NCI-H2171 treated with DMSO at 0.1 percent for 48 hours (cell line): ENCODE measurements at regions not wholly inside any gene's neighbourhood (a gene's known extent, or its start where the extent isn't known, plus 50 kb on each side); places are given as distances from the start of the nearest gene placed in this dataset.

Experiments used
- DNase-seq: peaks from one replicate; lab custom pipeline; 2025; lab: John Stamatoyannopoulos, UW

DNA sequence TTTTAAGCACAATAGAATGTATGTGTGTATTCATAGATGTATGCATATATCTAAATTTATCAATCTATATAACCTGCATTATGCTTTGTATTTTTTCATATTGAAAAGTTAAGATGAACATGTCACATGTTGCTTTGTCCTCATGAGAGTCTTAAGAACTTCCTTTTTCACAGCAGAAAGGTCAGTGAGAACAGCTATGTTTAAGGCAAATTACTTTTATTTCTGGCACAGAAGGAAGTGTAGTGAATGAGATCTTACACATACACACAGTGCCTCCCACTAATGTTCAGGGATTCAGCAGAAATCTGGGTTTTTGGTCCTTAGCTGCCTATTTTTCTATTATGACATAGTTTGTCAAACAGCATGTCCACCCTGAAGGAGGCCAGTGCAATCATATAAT lies 134.8 kb downstream of the TMEM26 start:
- DNase-seq = no peak

DNA sequence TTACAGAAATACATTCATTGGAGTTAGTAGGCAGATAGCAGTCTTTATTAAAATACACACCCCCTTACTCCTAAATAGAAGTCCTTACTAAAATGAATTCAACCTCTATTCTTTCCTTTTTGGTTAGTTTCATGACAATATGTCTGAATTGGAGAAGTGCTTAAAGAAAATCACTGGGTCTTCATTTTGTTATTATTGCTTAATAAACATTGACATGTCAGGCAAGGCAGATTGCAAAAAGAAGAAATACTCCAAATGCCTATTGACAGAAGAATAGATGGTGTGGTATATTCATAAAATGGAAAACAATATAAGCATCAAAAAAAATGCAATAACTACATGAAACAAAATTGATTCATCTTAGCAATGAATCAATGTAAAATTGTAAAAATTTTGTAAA lies 135.5 kb downstream of the TMEM26 start:
- no peak for DNase-seq

DNA sequence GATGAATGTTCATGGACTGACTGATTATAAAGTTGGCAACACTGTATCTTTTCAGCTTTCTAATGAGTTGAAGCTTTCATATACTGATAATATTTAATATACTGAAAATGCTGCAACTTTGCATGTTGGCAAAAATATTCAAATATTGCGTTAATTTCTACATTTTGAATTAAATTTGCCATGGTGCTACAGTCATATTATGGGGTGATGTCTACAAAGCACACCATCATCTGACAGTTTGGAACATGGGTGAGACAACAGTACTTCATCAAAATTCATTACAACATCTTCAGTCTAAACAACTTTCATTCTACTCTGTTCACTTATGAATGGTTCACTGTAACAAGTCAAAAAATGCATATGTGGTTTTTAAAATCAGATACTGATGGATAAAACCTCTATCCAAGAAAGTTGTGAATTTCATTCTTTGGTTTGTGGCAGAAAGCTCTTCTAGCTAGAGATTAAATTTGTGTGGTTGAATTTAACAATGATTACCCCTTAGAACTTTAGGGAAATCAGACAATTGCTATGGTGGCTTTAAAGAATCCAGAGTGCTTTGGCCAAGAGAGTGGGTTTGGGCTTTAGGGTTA lies 136.4 kb downstream of the TMEM26 start:
- no peak for DNase-seq

DNA sequence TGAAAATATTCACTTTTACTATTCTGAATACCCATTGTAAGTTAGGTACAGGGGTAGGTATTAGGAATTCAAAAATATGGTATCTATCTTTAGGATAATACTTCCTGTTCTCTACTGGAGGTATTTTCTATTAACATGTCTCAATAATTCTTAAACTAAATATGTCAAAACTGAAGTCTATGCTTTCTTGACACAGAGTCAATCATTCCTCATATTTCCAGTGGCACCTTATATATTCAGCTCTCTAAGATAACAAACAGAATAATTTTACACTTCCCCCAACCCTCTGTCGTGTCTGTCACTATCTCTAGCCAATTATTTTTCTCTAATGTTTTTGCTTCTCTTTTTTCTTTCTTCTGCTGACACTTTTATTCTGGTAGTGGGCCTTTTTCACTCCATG lies 138.9 kb downstream of the TMEM26 start:
- no peak for DNase-seq

DNA sequence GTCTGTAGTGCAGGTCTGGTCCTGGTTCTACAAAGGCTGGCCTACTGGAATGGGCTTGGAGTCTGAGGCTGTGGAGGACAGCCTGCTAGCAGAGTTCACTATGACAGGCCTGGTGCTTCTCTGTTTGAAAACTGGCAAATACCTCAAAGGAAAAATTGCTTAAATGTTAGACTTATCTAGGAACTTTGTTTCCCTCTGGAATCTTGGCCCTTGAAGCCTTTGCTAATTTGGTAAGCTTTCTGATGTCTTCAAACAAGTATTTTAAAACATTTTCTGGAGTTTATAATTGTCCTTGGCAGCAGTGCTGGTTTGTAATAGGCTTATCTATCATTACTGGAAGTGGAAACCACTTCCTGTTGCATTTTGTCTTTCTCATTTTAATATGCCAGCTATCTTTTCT lies 139.7 kb downstream of the TMEM26 start:
- DNase-seq = no peak

DNA sequence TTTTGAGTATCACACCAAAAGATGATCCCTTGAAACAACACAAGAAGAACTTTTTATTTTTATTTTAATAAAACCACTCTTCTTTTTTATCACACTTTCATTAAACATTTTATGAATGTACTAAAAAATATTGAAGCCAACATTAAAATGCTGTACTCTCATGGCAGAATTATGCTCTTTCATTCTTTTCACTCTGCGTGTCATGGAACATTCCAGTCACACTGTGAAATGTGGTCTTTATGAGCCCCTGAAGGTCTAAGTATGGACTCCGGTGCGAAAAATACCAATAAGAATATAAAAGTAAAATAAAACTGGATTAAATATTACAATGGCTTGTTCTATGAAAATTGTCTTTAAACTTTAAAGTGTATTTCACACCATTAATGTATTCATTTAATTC lies 148.4 kb downstream of the TMEM26 start:
- no peak for DNase-seq

DNA sequence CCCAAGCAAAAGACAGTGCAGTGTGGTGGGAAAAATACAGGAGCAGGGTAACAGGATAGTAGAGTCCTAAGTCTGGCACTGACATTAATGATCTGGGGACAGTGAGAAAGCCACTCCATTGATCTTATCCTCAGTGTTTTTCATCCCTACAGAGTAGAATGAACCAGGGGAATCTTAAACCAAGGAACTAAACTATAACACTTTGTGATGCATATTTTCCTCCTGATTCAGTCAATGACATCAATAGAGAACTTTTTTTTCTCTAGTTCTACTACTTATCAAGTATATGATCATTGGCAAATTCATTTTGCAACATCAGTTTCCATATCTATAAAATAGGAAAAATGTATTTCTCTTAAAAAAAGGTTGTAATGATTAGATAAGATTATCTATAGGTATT lies 151.1 kb downstream of the TMEM26 start:
- no peak for DNase-seq

DNA sequence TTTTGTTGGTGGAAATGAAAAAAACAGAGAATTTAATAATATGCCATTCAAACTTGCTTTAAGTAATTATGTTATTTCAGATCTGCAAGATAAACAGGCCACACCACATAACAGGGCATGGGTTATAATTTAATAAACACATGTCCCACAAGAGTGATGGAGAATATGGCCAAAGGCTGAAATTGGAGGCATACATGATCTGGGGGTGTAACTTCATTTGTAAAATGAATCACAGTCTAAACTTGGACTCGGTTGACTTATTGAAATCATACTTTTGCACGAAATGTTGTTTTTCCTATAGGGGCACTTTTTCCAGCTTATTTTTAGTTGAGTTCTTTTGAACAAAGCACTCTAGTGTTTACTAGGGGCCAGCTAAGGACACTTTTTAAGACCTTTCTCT lies 151.6 kb downstream of the TMEM26 start:
- no peak for DNase-seq

DNA sequence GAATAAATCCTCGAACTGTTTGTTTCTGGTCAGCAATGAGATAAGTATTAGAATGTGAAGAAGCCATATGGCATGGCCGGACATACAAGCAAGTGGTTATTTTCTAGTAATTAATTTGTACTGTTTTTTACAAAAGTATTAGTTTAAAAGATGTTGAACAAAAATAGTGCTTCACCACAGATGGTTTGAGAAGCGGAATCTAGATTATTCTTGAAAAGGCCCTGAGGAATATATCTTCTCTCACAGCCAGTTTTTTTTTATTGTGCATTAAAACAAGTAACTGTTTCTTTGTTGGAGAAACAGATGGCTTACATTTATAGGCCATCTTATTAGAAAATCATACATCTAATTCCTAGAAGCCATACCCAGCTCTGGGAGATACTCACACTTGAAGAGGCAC lies 153.3 kb downstream of the TMEM26 start:
- DNase-seq = no peak

DNA sequence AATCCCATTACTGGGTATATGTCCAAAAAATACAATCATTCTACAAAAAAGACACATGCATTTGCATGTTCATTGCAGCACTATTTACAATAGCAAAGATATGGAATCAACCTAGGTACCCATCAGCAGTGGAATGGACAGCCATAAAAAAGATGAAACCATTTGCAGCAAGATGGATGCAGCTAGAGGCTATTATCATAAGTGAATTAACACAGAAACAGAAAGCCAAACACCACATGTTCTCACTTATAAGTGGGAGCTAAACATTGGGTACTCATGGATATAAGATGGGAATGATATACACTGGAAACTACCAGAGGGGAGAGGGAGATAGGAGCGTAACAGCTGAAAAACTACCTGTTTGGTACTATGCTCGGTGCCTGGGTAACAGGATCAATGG lies 154.0 kb downstream of the TMEM26 start:
- no peak for DNase-seq

DNA sequence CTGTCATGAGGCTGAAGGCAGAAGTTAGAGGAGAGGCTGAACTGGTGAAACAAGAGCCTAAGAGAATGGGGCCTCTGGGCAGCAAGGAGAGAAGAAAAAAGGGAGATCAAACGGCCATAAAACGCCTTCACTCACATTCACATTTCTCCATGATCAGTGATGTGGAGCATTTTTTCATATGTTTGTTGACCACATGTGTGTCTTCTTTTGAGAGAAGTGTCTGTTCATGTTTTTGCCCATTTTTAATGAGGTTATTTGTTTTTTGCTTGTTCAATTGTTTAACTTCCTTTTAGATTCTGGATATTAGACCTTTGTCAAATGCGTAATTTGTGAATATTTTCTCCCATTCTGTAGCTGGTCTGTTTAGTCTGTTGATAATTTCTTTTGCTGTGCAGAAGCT lies 155.0 kb downstream of the TMEM26 start:
- DNase-seq = no peak

DNA sequence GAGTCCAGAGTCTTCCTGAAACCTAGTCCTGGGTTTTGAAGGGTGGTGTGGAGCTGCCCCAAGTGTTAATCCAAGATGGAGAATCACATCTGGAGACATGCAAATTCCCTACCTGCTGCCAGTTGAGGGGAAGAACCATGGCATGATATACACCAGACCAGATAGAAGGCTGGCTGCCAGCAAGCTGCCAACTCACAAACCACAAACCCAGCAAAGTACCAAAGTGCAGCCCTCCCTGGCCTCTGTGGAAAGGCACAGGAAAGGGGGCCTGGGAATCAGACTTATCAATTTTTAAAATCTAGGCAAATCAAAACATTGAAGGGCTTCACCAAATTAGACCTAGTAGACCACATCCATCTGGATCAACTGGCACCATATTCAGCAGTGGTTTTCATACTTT lies 157.0 kb downstream of the TMEM26 start:
- DNase-seq = no peak

DNA sequence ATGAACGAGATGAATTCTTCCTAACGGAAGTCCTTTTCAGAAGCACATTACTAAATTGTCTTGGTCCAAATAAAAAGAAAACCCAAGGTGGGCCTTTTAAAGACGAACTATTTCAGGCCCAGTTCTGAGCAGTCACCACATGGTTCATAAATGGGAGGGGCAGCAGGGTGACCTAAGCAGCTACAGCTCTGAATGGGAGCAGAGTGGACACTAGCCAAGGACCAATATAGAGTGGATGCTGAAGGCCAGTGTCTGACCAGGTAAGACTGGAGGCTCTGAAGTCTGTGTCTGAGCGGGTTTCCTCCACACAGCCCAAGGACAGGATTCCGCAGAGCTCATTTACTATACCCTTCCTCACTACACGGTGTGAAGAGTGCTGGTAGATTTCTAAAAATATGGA lies 159.1 kb downstream of the TMEM26 start:
- DNase-seq = no peak

DNA sequence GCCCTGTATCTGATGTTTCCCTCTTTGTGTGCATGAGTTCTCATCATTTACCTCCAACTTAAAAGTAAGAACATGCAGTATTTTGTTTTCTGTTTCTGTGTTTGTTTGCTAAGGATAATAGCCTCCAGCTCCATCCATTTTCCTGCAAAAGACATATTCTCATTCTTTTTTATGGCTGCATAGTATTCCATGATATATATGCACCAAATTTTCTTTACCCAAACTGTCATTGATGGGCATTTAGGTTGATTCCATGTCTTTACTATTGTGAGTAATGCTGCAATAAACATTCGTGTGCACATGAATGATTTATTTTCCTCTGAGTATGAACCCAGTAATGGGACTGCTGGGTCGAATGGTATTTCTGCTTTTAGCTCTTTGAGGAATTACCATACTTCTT lies 163.4 kb downstream of the TMEM26 start:
- DNase-seq = no peak

DNA sequence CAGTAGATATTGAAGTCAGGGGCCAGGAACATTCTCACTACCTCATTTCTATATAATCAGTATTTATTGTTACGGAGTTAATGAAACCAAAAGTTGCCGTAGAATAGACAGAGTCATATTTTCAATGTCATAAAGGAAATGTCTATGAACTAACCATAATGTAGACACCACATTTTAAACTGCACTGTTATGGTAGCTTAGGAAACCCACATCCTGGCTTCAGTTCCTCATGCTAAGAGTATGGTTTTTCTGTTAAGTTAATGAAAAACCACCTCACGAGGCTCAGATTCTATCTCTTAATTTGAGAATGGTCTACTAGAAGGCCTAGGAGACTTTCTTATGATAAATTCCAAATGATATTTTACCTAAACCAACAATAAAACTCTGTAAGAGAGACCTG lies 166.5 kb downstream of the TMEM26 start:
- no peak for DNase-seq

DNA sequence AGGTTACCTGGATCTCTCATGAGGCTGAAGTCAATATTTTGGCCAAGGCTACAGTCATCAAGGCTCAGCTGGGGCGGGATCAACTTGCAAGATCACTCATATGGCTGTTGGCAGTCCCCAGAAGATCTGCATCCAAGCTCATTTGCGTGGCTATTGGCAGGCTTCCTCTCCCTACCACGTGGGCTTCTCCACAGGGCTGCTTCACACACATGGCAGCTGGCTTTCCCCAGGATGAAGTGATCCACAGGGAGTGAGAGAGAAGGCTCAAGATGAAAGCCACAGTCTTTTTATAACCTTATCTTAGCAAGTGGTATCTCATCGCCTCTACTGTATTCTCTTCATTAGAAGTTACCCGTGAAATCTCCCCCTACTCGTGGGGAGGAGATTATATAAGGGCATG lies 167.4 kb downstream of the TMEM26 start:
- DNase-seq = no peak

DNA sequence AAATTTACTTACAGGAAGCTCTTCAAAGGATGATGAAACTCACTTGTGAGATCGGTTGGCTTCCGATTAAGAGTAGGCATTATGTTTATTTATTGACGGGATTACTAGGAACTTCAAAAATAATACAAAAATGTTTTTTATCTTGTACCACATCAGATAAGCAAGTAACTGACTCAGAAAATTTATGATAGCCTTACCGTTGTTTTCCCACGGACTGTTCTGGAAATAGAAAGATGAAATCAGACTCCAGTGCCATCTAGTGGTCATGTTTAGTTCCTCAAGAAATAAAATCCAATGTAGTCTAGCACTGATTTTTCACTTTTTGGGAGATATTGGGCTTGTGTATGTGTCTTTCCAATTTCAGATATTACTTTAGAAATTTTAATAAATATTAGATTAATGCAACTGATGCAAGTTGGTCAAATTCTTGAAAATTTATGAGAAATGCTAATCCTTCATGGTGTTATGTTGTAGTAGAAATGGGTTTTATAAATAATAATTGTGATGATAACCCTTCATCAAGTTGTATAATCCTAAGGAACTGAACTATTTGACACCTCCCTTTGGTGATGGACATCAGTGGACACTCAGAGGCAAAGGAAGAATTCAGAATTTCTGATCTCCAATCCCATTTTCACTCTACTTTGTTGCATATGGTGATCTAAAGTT lies 168.8 kb downstream of the TMEM26 start:
- DNase-seq = peak; percentile 52

DNA sequence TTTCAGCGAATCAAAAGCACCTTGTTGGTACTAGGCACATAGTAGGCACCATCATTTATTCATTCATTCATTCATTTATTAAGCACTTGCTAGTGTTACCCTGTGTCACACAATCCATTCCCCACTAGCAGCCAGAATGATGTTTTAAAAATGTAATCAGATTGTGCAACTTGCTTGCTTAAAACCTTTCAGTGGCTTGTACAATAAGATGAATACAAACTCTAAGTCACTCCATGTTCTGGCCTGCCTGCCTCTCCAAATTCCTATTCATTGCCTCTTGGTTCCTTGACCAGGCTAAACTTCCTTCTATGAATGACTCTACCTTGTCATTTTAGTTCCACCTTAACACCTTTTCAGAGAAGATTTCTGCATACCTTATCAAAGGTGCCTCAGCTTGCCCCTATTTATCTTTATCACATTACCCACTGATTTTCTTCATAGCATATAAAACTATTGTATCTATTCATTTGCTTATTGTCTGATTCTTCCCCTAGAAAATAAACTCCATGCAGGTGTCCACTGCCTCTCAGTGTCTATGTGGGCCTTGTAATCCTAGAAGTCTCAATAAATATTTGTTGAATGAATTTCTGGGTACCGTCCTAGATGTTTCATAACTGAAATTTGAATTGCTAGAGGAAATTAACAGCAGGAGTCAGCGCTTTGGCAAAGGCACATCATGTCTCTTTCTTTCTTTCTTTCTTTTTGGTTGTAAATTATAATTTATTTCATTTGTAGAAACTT lies 169.5 kb downstream of the TMEM26 start:
- DNase-seq = no peak

DNA sequence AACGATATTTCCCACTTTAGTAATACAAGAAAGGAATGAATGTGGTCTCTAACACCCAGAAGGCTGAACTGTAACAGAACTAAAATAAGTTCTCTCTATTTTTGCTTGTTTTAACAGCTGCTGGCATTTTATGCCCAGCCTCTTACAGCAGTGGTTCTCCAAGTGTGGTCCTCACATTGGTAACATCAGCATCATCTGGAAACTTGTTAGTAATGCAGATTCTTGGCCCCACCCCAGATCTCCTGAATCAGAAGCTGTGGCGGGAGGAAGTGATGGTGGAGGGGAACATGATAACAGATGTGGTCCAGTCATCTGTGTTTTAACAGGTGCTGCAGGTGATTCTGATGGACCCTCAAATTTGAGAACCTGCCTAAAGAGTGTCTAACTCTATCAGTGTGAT lies 170.1 kb downstream of the TMEM26 start:
- no peak for DNase-seq

DNA sequence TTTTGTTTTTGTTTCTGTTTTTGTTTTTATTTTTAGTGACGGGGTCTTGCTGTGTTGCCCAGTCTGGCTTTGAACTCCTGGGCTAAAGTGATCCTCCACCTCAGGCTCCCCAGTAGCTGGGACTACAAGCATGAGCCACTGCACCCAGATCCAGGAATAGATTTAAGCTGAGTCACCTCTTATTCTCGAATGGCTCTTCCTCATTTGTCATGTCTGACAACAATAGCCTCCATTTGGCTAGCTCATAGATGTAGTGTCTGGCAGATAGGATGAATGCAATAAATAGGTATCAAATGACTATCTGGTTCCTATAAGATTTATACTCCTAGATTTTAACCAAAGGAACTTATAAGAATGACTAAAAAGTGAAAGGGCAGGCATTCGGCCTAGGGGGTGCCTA lies 172.9 kb downstream of the TMEM26 start:
- DNase-seq = no peak

DNA sequence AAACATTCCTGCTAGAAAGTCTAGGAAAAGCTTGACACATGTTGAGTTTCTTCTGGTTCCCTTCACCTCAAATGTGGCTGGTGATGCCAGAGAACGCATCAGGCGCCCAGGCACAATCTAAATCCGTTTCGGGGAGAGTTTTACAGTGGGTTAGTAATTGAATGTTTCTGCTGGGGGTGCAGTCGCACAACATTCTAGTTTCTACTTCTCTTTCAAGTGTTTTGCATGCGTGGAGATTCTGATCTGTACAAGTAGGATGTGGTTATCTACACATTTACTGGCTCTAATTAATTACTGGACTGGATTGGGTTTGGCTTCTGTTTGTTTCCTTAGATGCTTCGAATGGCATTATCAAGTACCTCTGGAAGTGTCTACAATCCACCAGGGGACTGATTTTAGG lies 173.8 kb downstream of the TMEM26 start:
- no peak for DNase-seq

DNA sequence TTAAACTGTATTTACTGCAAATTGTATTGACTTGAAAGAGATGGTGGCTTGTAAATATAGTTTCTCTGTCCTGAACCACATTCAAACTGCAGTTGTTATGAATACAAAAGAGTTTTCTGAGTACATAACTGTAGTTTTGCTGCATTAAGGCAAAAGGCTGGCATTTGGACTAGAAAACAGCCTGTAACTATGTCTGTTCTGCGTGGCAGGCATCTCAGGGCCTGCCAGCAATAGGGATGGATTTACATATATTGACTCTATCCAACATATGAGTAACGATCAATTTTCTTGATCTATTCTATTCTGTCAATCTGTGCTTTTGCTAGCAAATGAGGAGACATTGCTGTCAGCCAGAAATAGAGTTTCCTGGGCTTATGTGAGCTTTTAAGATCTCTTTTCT lies 174.6 kb downstream of the TMEM26 start:
- DNase-seq = no peak

DNA sequence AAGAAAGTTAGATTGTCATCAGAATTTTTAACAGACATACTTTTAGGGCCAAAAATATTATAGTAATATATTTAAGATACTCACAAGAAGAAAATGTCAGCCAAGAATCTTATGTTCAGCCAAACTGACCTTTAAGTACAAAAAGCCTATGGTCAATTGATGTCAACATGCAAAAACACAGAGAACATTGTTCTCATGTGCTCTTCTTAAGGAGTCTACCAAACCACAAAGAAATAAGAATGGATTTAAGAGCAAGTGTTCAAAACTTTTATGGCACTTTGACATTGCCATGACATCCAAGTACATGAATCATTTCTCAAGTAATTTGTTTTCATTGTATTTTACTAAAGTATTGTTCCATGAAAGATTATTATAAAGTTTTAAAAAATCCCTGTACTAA lies 180.4 kb downstream of the TMEM26 start:
- no peak for DNase-seq
